GM12892 (cell line): ENCODE measurements at regions not wholly inside any gene's neighbourhood (a gene's known extent, or its start where the extent isn't known, plus 50 kb on each side); places are given as distances from the start of the nearest gene placed in this dataset.

Experiments used
- DNase-seq: peaks from one replicate; pipeline ENCODE4 v3.0.0; 2011; ENCODE audit not compliant: insufficient read length
- FAIRE-seq: peaks from 2 replicates; lab custom pipeline; 2011; peaks lifted over from hg19 to GRCh38; lab: Jason Lieb, UNC
- POLR2A ChIP-seq: IDR thresholded peaks from 2 replicates; pipeline ENCODE4 v1.6.1; 2011; ENCODE audit warnings: low read depth, low read length, control low read depth
- POLR2AphosphoS5 ChIP-seq: IDR thresholded peaks from 2 replicates; pipeline ENCODE4 v1.6.1; 2011; ENCODE audit warnings: low read depth, low read length, control low read depth
- TAF1 ChIP-seq: IDR thresholded peaks from 2 replicates; pipeline ENCODE4 v1.6.1; 2011; ENCODE audit warnings: low read depth, mild to moderate bottlenecking, control low read depth, low read length, borderline replicate concordance

DNA sequence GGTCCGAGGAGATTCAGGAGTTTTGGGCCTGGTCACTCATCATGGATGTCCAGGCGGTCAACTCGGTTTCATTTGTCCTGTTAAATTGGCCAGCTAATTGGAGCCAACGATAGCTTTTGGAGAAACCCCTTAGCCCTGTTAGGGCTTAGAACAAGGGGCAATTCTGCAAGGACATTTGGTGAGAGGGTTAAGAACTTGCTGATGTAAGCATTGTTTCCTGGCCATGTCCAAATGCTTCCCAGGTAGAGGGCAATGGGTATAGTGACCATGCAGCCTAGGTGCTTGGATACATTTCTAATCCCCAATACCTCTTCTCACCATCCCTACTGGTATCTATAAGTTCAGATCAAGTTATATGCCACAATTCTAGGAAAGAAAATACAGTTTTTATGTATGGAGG lies 131.5 kb downstream of the RPS24 start:
- no peak for TF ChIP-seq POLR2AphosphoS5
- no peak for TF ChIP-seq TAF1

GRCh38 chr10:78165617-78166016 lies 132.0 kb downstream of the RPS24 start:
- no peak for DNase-seq
- no peak for FAIRE-seq
- no peak for TF ChIP-seq TAF1
- no peak for TF ChIP-seq POLR2AphosphoS5
- TF ChIP-seq POLR2A, result no peak

More for the DNA sequence above, 131.5 kb downstream of the RPS24 start:
- DNase-seq (no peak), FAIRE-seq (no peak)

DNA sequence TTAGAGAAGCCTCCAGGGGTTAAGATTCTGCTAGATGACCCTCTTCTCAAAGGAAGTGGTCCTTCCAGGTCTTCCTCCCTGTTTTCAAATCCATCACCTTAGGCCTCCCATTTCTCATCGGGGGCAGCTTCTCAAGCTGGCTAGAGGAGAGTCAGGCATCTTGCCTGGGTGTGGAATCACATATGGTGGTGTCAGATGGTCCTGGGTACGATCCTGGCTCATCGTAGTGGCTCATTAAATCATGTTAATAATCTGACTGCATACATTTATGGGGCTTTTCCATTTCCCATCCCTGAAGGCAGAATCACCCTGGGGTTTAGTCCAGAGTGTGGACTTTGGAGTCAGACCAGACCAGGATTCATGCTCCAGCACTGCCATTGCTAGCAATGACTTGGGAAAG lies 132.6 kb downstream of the RPS24 start:
- DNase-seq (no peak), FAIRE-seq (no peak)
- TF ChIP-seq TAF1 (no peak), POLR2A (no peak), POLR2AphosphoS5 (no peak)

- DNase-seq (no peak), FAIRE-seq (no peak)
- TF ChIP-seq TAF1 (no peak), POLR2AphosphoS5 (no peak), POLR2A (no peak)
Measured at GRCh38 chr10:78169214-78169613, 135.6 kb downstream of the RPS24 start.

GRCh38 chr10:78170026-78170475 lies 136.4 kb downstream of the RPS24 start:
- no peak for DNase-seq
- no peak for TF ChIP-seq TAF1
- TF ChIP-seq POLR2AphosphoS5, result no peak
- TF ChIP-seq POLR2A, result no peak
- FAIRE-seq, result no peak

GRCh38 chr10:78171633-78172400 lies 138.2 kb downstream of the RPS24 start:
- DNase-seq, result no peak
- no peak for FAIRE-seq
- TF ChIP-seq TAF1 (no peak), POLR2A (no peak), POLR2AphosphoS5 (no peak)

DNA sequence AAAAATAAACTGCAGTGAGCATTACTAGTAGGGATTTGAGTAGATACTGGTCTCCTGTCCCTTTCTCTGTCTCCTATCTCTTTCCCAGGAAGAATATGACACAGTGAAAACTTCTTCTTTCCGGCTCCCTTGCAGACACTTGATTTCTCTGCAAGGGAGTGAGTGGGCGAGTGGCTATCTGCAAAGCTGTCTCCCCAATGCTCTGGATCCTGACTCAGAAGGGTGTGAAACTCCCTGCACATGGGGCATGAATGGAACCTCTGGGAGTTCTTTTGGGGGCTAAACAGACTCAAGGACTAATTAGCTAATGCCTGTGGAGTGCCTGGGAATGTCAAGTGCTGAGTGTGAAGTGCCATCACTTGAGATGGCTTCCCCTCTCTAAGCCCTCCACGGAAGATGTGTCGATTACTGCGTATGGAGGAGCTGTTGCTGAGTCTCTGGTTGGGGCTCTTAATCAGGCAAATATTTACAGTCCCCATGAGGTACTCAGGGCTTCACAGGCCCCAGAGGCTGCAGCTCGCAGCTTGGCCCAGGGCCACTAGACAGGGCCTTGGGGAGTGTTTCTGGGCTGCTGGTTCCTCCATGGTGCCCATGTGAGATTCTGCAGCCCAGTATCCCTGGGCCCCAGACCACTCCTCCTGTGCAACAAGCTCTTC lies 139.8 kb downstream of the RPS24 start:
- TF ChIP-seq TAF1 (no peak), POLR2A (no peak), POLR2AphosphoS5 (no peak)
- no peak for FAIRE-seq
- DNase-seq, result no peak

DNA sequence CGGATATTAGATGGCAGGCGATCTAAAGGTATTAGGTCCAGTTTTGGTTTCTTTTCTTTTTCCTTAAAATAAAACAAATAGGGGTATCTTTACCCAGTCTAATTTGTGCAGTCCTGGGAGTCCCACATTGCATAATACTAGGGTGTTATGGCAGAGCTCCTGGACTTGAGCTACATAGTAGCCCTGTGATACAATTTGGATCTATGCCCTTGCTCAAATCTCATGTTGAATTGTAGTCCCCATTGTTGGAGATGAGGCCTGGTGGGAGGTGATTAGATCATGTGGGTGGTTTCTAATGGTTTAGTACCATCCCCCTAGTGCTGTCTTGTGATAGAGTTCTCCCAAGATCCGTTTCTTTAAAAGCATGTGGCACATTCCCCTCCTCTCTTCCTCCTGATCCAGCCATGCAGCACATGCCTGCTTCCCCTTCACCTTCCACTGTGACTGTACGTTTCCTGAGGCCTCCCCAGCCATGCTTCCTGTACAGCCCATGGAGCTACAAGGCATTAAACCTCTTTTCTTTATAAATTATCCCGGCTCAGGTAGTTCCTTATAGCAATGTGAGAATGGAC lies 141.9 kb downstream of the RPS24 start:
- TF ChIP-seq TAF1 (no peak), POLR2AphosphoS5 (no peak), POLR2A (no peak)
- no peak for DNase-seq
- FAIRE-seq, result no peak

- TF ChIP-seq POLR2A (no peak), TAF1 (no peak), POLR2AphosphoS5 (no peak)
- no peak for FAIRE-seq
- no peak for DNase-seq
Measured at GRCh38 chr10:78176320-78177317, 143.0 kb downstream of the RPS24 start.

GRCh38 chr10:78177491-78178185 lies 144.0 kb downstream of the RPS24 start:
- TF ChIP-seq TAF1 (no peak), POLR2AphosphoS5 (no peak), POLR2A (no peak)
- DNase-seq (no peak), FAIRE-seq (no peak)

- FAIRE-seq (no peak), DNase-seq (no peak)
- TF ChIP-seq TAF1 (no peak), POLR2A (no peak)
Measured at GRCh38 chr10:78178397-78178796, 144.7 kb downstream of the RPS24 start.
